Sigmoid colon (tissue), 6 donors: ENCODE measurements at regions not wholly inside any gene's neighbourhood (a gene's known extent, or its start where the extent isn't known, plus 50 kb on each side); places are given as distances from the start of the nearest gene placed in this dataset.
A peak's percentile ranks its signal among the peaks of the same experiment; 100 is the strongest.

ENCODE experiments used
- DNase-seq: peaks from one replicate; pipeline ENCODE4 v3.0.0-alpha.2; 2019
- H3K27ac ChIP-seq, 4 donors: fragments of 200-600 bp; sonication (generic); one replicate each; pipeline ENCODE4 v1.5.1; 2016 to 2019; ENCODE audit warnings: mild to moderate bottlenecking in 1 of 4
- H3K27me3 ChIP-seq, 3 donors: fragments of 200-600 bp; sonication (generic); one replicate each; pipeline ENCODE4 v1.5.1; 2019; ENCODE audit warnings: mild to moderate bottlenecking in 1 of 3
- H3K36me3 ChIP-seq, 4 donors: fragments of 200-600 bp; sonication (generic); one replicate each; pipeline ENCODE4 v1.5.1; 2016 to 2019
- H3K4me1 ChIP-seq, 4 donors: fragments of 200-600 bp; sonication (generic); one replicate each; pipeline ENCODE4 v1.5.1; 2017 to 2019
- H3K4me3 ChIP-seq, 4 donors: fragments of 200-600 bp; sonication (generic); one replicate each; pipeline ENCODE4 v1.5.1; 2017 to 2019; ENCODE audit warnings: mild to moderate bottlenecking in 2 of 4, moderate library complexity in 1 of 4
- H3K9me3 ChIP-seq, 4 donors: fragments of 200-600 bp in 3 of 4; sonication (generic) in 3 of 4; one replicate each; pipeline versions ENCODE4 v1.5.1 to v1.6.1; 2013 to 2019
- CTCF ChIP-seq, 4 experiments: fragments of 450-650 bp in 3 of 4; fragments of 200-600 bp in 1 of 4; IDR thresholded peaks; one replicate each; pipeline ENCODE4 v1.5.1; 2016 to 2019; ENCODE audit warnings: antibody characterized with exemption in 4 of 4, mild to moderate bottlenecking in 3 of 4, moderate library complexity in 2 of 4
- EP300 ChIP-seq, 4 donors: sonication (generic); formaldehyde crosslinking; IDR thresholded peaks; one replicate each; pipeline ENCODE4 v1.6.1; 2017; ENCODE audit warnings: antibody characterized with exemption in 4 of 4
- POLR2A ChIP-seq, 2 donors: fragments of 450-650 bp; IDR thresholded peaks; one replicate each; pipeline ENCODE4 v1.6.1; 2016; ENCODE audit warnings: antibody characterized with exemption in 2 of 2, mild to moderate bottlenecking in 2 of 2, moderate library complexity in 2 of 2
- POLR2AphosphoS5 ChIP-seq, 4 donors: sonication (generic); formaldehyde crosslinking; IDR thresholded peaks; one replicate each; pipeline ENCODE4 v1.6.1; 2017; ENCODE audit warnings: antibody characterized with exemption in 4 of 4
- WGBS, 2 donors: extraction: QIAGEN DNeasy Blood & Tissue Kit; methylation state at CpG; one replicate each; pipeline ENCODE4 v1.1.7; 2013; 5-methylcytosine and 5-hydroxymethylcytosine counted together
- intact Hi-C: fragments of 100-400 bp; cut with DNase I; formaldehyde crosslinking; loops from one replicate; pipeline ENCODE4 v1.15.1; 2023
- donor health status: healthy with polysubstance abuse.
- donor health status: healthy.

- DNase-seq = no peak
- Histone ChIP-seq H3K4me3 (no peak overlapping the region), H3K4me1 (peaks cover 0 to 48% (median 35%) of the 10 kb centered on the region in 4 donors), H3K27ac (peak overlapping the region in 2 of 4 donors; percentile 22 to 92), H3K27me3 (no peaks in the 10 kb centered on the region), H3K36me3 (no peaks in the 10 kb centered on the region), H3K9me3 (no peaks in the 10 kb centered on the region)
- intact Hi-C loops = loop anchor here (5.0 kb wide), 1 partner anchor 62 kb away; no protein-coding TSS in a partner anchor
- WGBS, 2 donors = 61 to 72% methylated on average over 3 of the region's 3 CpGs
- TF ChIP-seq POLR2A (IDR thresholded peaks at IDR 0.05) (no peak), EP300 (IDR thresholded peaks at IDR 0.05) (no peak), CTCF (IDR thresholded peaks at IDR 0.05) (no peak), POLR2AphosphoS5 (IDR thresholded peaks at IDR 0.05) (no peak)
Observed at GRCh38 chr5:173479711-173480110, 136.7 kb downstream of the BOD1 start.

GRCh38 chr5:173477345-173478040 is 139.0 kb downstream of the BOD1 start:
- H3K36me3 ChIP-seq = no peaks in the 10 kb centered on the region
- no peak for DNase-seq
- H3K27me3 ChIP-seq = no peaks in the 10 kb centered on the region
- WGBS, 2 donors = 56 to 66% methylated on average over 13 of the region's 13 CpGs
- H3K4me1 ChIP-seq = peaks cover 0 to 70% (median 58%) of the 10 kb centered on the region in 4 donors
- H3K27ac ChIP-seq = peak overlapping the region; percentile 64 to 92 (median 87)
- TF ChIP-seq CTCF (IDR thresholded peaks at IDR 0.05) = no peak
- peak in 3 of 4 donors; percentile 38 to 79 (median 66) for TF ChIP-seq EP300 (IDR thresholded peaks at IDR 0.05)
- TF ChIP-seq POLR2AphosphoS5 (IDR thresholded peaks at IDR 0.05) = peak in 3 of 4 donors; percentile 70 to 83 (median 73)
- no peak for TF ChIP-seq POLR2A (IDR thresholded peaks at IDR 0.05)
- H3K4me3 ChIP-seq = no peak overlapping the region
- intact Hi-C loops = loop anchor here (5.0 kb wide), 1 partner anchor 60 kb away; no protein-coding TSS in a partner anchor
- no peaks in the 10 kb centered on the region for H3K9me3 ChIP-seq

GRCh38 chr5:173475780-173476179 is 140.7 kb downstream of the BOD1 start:
- TF ChIP-seq POLR2A (IDR thresholded peaks at IDR 0.05) = no peak
- no peak for TF ChIP-seq EP300 (IDR thresholded peaks at IDR 0.05)
- TF ChIP-seq CTCF (IDR thresholded peaks at IDR 0.05) = no peak
- TF ChIP-seq POLR2AphosphoS5 (IDR thresholded peaks at IDR 0.05) = no peak
- intact Hi-C loops = loop anchor here (5.0 kb wide), 1 partner anchor 58 kb away; no protein-coding TSS in a partner anchor
- WGBS, 2 donors = 88 to 91% methylated on average over 2 of the region's 2 CpGs
- no peak for DNase-seq
- no peaks in the 10 kb centered on the region for H3K36me3 ChIP-seq
- H3K4me1 ChIP-seq = peaks cover 0 to 83% (median 70%) of the 10 kb centered on the region in 4 donors
- no peak overlapping the region for H3K4me3 ChIP-seq
- no peaks in the 10 kb centered on the region for H3K9me3 ChIP-seq
- H3K27me3 ChIP-seq = no peaks in the 10 kb centered on the region
- peak overlapping the region in 3 of 4 donors; percentile 84 to 92 (median 90) for H3K27ac ChIP-seq

- WGBS, 2 donors = 57 to 60% methylated on average over 5 of the region's 5 CpGs
- Histone ChIP-seq H3K27ac (peak overlapping the region; percentile 82 to 92 (median 87)), H3K27me3 (no peaks in the 10 kb centered on the region), H3K4me3 (no peak overlapping the region), H3K9me3 (no peaks in the 10 kb centered on the region), H3K36me3 (no peaks in the 10 kb centered on the region), H3K4me1 (peaks cover 0 to 87% (median 70%) of the 10 kb centered on the region in 4 donors)
- TF ChIP-seq EP300 (IDR thresholded peaks at IDR 0.05) = no peak
- TF ChIP-seq POLR2AphosphoS5 (IDR thresholded peaks at IDR 0.05) = peak in 2 of 4 donors; percentile 13 to 21
- no peak for DNase-seq
- intact Hi-C loops = loop anchor here (5.0 kb wide), 1 partner anchor 58 kb away; no protein-coding TSS in a partner anchor
Observed at GRCh38 chr5:173474881-173475287, 141.6 kb downstream of the BOD1 start.

- TF ChIP-seq CTCF (IDR thresholded peaks at IDR 0.05) = no peak
- TF ChIP-seq POLR2AphosphoS5 (IDR thresholded peaks at IDR 0.05) = peak in 3 of 4 donors; percentile 35 to 51 (median 36)
- TF ChIP-seq POLR2A (IDR thresholded peaks at IDR 0.05) = no peak
- TF ChIP-seq EP300 (IDR thresholded peaks at IDR 0.05) = peak in 1 of 4 donors; percentile 19
- intact Hi-C loops = no loop called here
- 73 to 84% methylated on average over 6 of the region's 6 CpGs for WGBS, 2 donors
- Histone ChIP-seq H3K4me1 (peaks cover 0 to 89% (median 66%) of the 10 kb centered on the region in 4 donors), H3K9me3 (no peaks in the 10 kb centered on the region), H3K27me3 (no peaks in the 10 kb centered on the region), H3K36me3 (no peaks in the 10 kb centered on the region), H3K4me3 (no peak overlapping the region), H3K27ac (peak overlapping the region; percentile 82 to 92 (median 87))
- DNase-seq = no peak
Observed at GRCh38 chr5:173473288-173473687, 143.2 kb downstream of the BOD1 start.
